NCI-H1105 (cell line): ENCODE measurements at regions not wholly inside any gene's neighbourhood (a gene's known extent, or its start where the extent isn't known, plus 50 kb on each side); places are given as distances from the start of the nearest gene placed in this dataset.
"Not testable (repeated sequence)": the region's sequence is repeated elsewhere in the genome, so short reads cannot be mapped to it uniquely, and the experiment has no call there.

Experiments
- DNase-seq: peaks from one replicate; lab custom pipeline; 2025; lab: John Stamatoyannopoulos, UW

- not testable (repeated sequence) for DNase-seq
Measured at GRCh38 chrX:150125045-150125444, 186.8 kb upstream of the EOLA2 start.

GRCh38 chrX:150127216-150127615, 188.9 kb upstream of the EOLA2 start:
- DNase-seq: no peak

GRCh38 chrX:150143721-150144440, 205.6 kb upstream of the EOLA2 start:
- no peak for DNase-seq

- no peak for DNase-seq
Measured at GRCh38 chrX:150146271-150146896, 208.1 kb upstream of the EOLA2 start.

- no peak for DNase-seq
Measured at GRCh38 chrX:150148749-150149672, 210.7 kb upstream of the EOLA2 start.

- DNase-seq: no peak
Measured at GRCh38 chrX:150150076-150150779, 211.9 kb upstream of the EOLA2 start.

- no peak for DNase-seq
Measured at GRCh38 chrX:150150780-150151125, 212.4 kb upstream of the MAMLD1 start.

GRCh38 chrX:150152036-150152435, 211.1 kb upstream of the MAMLD1 start:
- DNase-seq: no peak

GRCh38 chrX:150152546-150152945, 210.6 kb upstream of the MAMLD1 start:
- no peak for DNase-seq

GRCh38 chrX:150155436-150156035, 207.6 kb upstream of the MAMLD1 start:
- peak; percentile 5 for DNase-seq

- DNase-seq: no peak
Measured at GRCh38 chrX:150156615-150157014, 206.5 kb upstream of the MAMLD1 start.

GRCh38 chrX:150157291-150157690, 205.8 kb upstream of the MAMLD1 start:
- no peak for DNase-seq

- DNase-seq: no peak
Measured at GRCh38 chrX:150158554-150159332, 204.4 kb upstream of the MAMLD1 start.

- DNase-seq: no peak
Measured at GRCh38 chrX:150159537-150159936, 203.6 kb upstream of the MAMLD1 start.

GRCh38 chrX:150160656-150161055, 202.5 kb upstream of the MAMLD1 start:
- no peak for DNase-seq

GRCh38 chrX:150161193-150161592, 201.9 kb upstream of the MAMLD1 start:
- no peak for DNase-seq

GRCh38 chrX:150162141-150162540, 201.0 kb upstream of the MAMLD1 start:
- no peak for DNase-seq

- no peak for DNase-seq
Measured at GRCh38 chrX:150163221-150163930, 199.7 kb upstream of the MAMLD1 start.

GRCh38 chrX:150163956-150164726, 199.0 kb upstream of the MAMLD1 start:
- no peak for DNase-seq
